ENCODE measurements at regions not wholly inside any gene's neighbourhood (a gene's known extent, or its start where the extent isn't known, plus 50 kb on each side); places are given as distances from the start of the nearest gene placed in this dataset.

DNA sequence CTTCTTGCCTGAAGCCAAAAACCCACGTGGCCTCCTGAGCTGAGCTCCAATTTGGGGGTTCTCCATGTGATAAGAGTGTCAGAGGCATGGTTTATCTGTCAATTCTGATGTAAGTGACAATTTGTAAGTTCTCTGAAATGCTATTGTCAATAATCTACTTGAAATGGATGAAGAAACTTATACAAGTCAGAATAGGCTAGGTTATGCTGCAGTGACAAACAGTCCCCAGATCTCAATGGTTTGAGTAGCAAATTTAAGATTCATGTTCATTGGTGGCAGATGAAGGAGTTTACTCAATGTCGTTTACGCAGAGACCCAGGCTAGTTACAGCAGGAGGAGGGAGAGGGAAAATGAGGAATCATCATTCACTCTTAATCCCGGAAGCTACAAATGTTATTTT is 352.4 kb downstream of the KIF16B start:
- Histone ChIP-seq H3K9me3 (no peaks in the 10 kb centered on the region), H3K4me1 (no peaks in the 10 kb centered on the region), H3K27me3 (no peaks in the 10 kb centered on the region), H3K36me3 (no peaks in the 10 kb centered on the region), H3K4me3 (no peak overlapping the region), H3K27ac (no peak overlapping the region)
- 81 to 87% methylated on average over 4 of the region's 4 CpGs for WGBS, 2 donors
- DNase-seq: no peak
- TF ChIP-seq POLR2A (IDR thresholded peaks at IDR 0.05) (no peak), EP300 (IDR thresholded peaks at IDR 0.05) (no peak), POLR2AphosphoS5 (IDR thresholded peaks at IDR 0.05) (no peak)
- TF ChIP-seq, protein P1, sequence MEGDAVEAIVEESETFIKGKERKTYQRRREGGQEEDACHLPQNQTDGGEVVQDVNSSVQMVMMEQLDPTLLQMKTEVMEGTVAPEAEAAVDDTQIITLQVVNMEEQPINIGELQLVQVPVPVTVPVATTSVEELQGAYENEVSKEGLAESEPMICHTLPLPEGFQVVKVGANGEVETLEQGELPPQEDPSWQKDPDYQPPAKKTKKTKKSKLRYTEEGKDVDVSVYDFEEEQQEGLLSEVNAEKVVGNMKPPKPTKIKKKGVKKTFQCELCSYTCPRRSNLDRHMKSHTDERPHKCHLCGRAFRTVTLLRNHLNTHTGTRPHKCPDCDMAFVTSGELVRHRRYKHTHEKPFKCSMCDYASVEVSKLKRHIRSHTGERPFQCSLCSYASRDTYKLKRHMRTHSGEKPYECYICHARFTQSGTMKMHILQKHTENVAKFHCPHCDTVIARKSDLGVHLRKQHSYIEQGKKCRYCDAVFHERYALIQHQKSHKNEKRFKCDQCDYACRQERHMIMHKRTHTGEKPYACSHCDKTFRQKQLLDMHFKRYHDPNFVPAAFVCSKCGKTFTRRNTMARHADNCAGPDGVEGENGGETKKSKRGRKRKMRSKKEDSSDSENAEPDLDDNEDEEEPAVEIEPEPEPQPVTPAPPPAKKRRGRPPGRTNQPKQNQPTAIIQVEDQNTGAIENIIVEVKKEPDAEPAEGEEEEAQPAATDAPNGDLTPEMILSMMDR (IDR thresholded peaks at IDR 0.05): no peak
- intact Hi-C loops (cut with DNase I): no loop called here

GRCh38 chr20:16219182-16219581 is 354.1 kb downstream of the KIF16B start:
- no peak overlapping the region for H3K27ac ChIP-seq
- H3K4me1 ChIP-seq: no peaks in the 10 kb centered on the region
- H3K9me3 ChIP-seq: no peaks in the 10 kb centered on the region
- H3K27me3 ChIP-seq: no peaks in the 10 kb centered on the region
- no peak for TF ChIP-seq POLR2A (IDR thresholded peaks at IDR 0.05)
- TF ChIP-seq POLR2AphosphoS5 (IDR thresholded peaks at IDR 0.05): no peak
- no peak for TF ChIP-seq EP300 (IDR thresholded peaks at IDR 0.05)
- TF ChIP-seq, protein P1 (IDR thresholded peaks at IDR 0.05): no peak
- no peak overlapping the region for H3K4me3 ChIP-seq
- no peak for DNase-seq
- intact Hi-C loops (cut with DNase I): no loop called here
- H3K36me3 ChIP-seq: no peaks in the 10 kb centered on the region

- DNase-seq: no peak
- WGBS, 2 donors: 86 to 90% methylated on average over 6 of the region's 6 CpGs
- H3K27ac ChIP-seq: no peak overlapping the region
- intact Hi-C loops (cut with DNase I): no loop called here
- H3K4me3 ChIP-seq: no peak overlapping the region
- TF ChIP-seq, protein P1 (IDR thresholded peaks at IDR 0.05): no peak
- TF ChIP-seq POLR2AphosphoS5 (IDR thresholded peaks at IDR 0.05) (no peak), EP300 (IDR thresholded peaks at IDR 0.05) (no peak), POLR2A (IDR thresholded peaks at IDR 0.05) (no peak)
- no peaks in the 10 kb centered on the region for H3K4me1 ChIP-seq
- no peaks in the 10 kb centered on the region for H3K27me3 ChIP-seq
- no peaks in the 10 kb centered on the region for H3K36me3 ChIP-seq
- H3K9me3 ChIP-seq: no peaks in the 10 kb centered on the region
Measured at GRCh38 chr20:16216914-16217230, 356.4 kb downstream of the KIF16B start.

DNA sequence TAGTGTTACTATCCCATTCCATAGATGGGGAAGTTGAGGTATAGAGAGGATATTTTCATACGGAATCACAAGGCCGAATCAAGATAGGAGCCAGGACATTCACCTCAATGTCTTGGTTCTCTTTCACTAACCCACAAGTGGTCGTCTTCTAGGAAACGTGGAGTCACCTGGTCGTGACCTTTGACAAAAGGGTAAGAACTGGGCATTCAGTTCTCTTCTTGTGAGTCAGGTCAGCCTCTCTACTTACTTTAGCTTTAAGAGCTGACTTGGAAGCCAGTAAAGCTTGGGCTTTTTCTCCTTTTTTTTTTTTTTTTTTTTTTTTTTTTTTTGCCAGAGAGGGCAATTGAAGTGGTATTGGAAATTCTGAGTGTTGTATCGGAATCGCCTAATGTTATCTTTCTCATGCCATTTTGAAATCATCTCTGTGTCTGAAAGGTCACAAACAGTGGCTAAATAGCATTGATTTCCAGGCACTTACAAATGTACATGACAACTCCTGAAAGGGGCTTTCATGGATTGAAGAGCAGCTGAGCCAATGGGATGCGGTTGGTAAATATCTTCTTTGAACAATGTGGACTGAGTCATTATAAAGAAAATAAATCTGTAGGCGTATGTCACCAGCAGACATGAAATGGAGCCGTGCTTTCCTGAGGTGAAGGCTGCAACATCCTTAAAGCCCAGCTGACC is 356.9 kb downstream of the KIF16B start:
- Histone ChIP-seq H3K27ac (no peak overlapping the region), H3K4me1 (no peaks in the 10 kb centered on the region), H3K4me3 (no peak overlapping the region), H3K27me3 (no peaks in the 10 kb centered on the region), H3K9me3 (no peaks in the 10 kb centered on the region), H3K36me3 (no peaks in the 10 kb centered on the region)
- no peak for DNase-seq
- intact Hi-C loops (cut with DNase I): no loop called here
- no peak for TF ChIP-seq EP300 (IDR thresholded peaks at IDR 0.05)
- TF ChIP-seq, protein P1 (IDR thresholded peaks at IDR 0.05): no peak
- 87 to 90% methylated on average over 10 of the region's 10 CpGs for WGBS, 2 donors

DNA sequence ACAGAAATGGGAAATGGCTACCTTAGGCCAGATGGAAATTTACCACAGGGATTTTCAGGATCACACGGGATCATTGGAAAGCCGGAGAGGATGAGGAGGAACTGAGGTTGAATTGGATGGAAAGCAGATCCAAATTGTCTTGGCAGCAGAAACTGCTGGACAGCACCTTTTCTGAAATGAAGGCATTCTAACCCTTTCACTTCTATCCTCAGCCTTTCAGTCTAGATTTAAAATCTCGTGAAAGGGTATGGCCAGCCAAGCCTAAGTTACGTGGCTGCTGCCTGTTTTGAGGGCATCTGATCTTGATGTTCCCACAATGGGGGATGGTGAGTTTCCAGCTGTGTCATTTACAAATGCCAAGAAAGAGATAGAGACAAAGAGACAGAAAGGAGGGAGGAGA is 358.2 kb downstream of the KIF16B start:
- H3K27ac ChIP-seq: no peak overlapping the region
- H3K9me3 ChIP-seq: no peaks in the 10 kb centered on the region
- no peaks in the 10 kb centered on the region for H3K36me3 ChIP-seq
- no peak for TF ChIP-seq POLR2AphosphoS5 (IDR thresholded peaks at IDR 0.05)
- no peak overlapping the region for H3K4me3 ChIP-seq
- no peaks in the 10 kb centered on the region for H3K27me3 ChIP-seq
- intact Hi-C loops (cut with DNase I): no loop called here
- 45 to 59% methylated on average over 4 of the region's 4 CpGs for WGBS, 2 donors
- DNase-seq: no peak
- no peaks in the 10 kb centered on the region for H3K4me1 ChIP-seq
